ENCODE measurements at regions not wholly inside any gene's neighbourhood (a gene's known extent, or its start where the extent isn't known, plus 50 kb on each side); places are given as distances from the start of the nearest gene placed in this dataset.

DNA sequence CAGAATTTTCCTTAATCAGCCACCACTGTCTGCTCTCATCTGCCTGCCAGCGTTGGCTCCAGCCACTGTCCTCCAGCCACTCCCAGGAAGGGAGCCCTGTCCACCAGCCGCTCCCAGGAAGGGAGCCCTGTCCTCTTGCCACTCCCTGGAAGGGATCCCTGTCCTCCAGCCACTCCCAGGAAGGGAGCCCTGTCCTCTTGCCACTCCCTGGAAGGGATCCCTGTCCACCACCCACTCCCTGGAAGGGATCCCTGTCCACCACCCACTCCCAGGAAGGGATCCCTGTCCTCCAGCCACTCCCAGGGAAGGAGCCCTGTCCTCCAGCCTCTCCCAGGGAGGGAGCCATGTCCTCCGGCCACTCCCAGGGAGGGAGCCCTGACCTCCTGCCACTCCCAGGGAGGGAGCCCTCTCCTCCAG lies 726.5 kb downstream of the PTPRU start:
- peaks cover 7% of the 10 kb centered on the region for H3K27me3 Mint-ChIP-seq (ENCODE audit: insufficient read depth)
- DNase-seq: no peak
- no peak overlapping the region for H3K4me3 Mint-ChIP-seq
- peaks cover 22% of the 10 kb centered on the region for H3K9me3 Mint-ChIP-seq
- TF ChIP-seq, protein P1, sequence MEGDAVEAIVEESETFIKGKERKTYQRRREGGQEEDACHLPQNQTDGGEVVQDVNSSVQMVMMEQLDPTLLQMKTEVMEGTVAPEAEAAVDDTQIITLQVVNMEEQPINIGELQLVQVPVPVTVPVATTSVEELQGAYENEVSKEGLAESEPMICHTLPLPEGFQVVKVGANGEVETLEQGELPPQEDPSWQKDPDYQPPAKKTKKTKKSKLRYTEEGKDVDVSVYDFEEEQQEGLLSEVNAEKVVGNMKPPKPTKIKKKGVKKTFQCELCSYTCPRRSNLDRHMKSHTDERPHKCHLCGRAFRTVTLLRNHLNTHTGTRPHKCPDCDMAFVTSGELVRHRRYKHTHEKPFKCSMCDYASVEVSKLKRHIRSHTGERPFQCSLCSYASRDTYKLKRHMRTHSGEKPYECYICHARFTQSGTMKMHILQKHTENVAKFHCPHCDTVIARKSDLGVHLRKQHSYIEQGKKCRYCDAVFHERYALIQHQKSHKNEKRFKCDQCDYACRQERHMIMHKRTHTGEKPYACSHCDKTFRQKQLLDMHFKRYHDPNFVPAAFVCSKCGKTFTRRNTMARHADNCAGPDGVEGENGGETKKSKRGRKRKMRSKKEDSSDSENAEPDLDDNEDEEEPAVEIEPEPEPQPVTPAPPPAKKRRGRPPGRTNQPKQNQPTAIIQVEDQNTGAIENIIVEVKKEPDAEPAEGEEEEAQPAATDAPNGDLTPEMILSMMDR (IDR thresholded peaks at IDR 0.05): no peak
- no peaks in the 10 kb centered on the region for H3K4me1 Mint-ChIP-seq (ENCODE audit: low read depth)
- H3K36me3 Mint-ChIP-seq (ENCODE audit: low read depth): no peaks in the 10 kb centered on the region
- no peak overlapping the region for H3K27ac Mint-ChIP-seq

DNA sequence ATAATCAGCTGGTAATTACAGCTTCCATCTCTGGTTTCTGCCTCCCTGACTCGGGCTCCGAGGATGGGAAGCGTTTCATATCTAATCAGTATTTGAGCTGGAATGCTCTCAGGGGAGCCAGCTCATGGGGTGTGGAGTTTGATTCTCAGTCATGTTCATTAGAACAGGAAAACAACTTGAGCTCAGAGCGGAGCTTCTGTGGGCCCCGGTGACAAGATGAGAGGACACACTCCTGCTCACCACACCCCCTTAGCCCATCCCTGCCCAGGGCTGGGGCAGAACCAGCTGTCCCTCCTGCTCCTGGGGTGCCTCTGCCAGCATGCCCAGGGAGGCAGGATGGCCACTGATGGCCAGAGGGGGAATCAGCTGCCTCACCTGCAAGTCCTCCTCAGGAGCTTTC lies 726.0 kb downstream of the PTPRU start:
- Mint-ChIP-seq H3K27me3 (ENCODE audit: insufficient read depth) (peaks cover 5% of the 10 kb centered on the region), H3K4me1 (ENCODE audit: low read depth) (no peaks in the 10 kb centered on the region), H3K27ac (no peak overlapping the region), H3K9me3 (peaks cover 24% of the 10 kb centered on the region), H3K4me3 (no peak overlapping the region), H3K36me3 (ENCODE audit: low read depth) (no peaks in the 10 kb centered on the region)
- no peak for DNase-seq
- TF ChIP-seq, protein P1 (IDR thresholded peaks at IDR 0.05): no peak

DNA sequence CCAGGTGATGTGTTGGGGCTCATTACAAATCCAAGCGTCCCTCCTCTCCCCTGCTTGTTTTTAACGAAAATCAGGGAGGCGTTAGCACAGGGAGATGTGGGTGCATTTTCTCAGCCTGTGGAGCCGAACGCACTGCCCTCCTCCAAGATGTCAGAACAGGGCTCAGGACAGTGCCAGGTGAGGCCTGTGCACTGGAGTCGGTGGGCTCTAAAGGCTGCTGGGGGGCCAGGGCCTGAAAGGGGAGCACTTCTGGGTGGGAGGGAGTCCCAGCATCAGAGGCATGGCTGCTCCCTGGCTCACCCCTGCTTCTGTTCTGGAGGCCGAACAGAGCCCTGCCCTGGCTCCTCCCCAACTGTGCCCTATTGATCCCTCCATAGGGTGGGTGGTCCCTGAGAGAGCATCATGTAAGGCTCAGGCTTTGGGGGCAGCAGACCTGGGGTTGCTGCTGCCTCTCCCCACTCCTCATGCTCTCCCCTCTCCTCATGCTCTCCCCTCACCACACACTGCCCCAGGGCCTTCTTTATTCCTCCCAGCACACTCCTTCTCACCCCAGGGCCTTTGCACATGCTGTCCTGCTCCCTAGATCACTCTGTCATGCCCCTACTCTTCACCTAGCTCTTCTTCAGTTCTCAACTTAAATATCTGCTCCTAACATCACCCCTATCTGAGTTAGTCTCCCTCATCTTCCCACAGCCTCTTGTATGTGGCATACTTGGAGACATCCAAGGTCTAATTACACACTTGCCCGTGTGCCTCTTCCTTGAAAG lies 725.2 kb downstream of the PTPRU start:
- Mint-ChIP-seq H3K27me3 (ENCODE audit: insufficient read depth) (peaks cover 3% of the 10 kb centered on the region), H3K27ac (no peak overlapping the region), H3K36me3 (ENCODE audit: low read depth) (no peaks in the 10 kb centered on the region), H3K4me1 (ENCODE audit: low read depth) (no peaks in the 10 kb centered on the region), H3K9me3 (peaks cover 24% of the 10 kb centered on the region), H3K4me3 (no peak overlapping the region)
- TF ChIP-seq, protein P1 (IDR thresholded peaks at IDR 0.05): no peak
- no peak for DNase-seq

DNA sequence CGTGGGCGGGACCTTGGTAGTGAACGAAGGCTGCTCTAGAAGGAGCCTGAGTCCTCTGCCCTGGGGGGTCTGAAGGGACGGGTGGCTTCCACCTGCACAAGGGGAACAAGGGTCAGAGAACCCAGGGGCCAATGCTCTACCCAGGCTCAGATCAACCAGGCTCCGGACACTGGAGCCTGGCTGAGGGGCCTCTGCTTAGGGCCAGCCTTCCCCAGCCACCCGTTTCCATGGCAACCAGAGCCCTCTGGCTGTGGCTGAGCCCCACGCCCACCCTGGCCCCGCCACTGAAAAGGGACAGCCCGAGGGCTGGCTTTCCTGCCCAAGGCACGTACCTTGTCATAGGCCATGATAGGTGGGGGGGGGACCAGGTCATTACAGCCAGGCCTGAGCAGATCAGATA lies 724.6 kb downstream of the PTPRU start:
- no peak overlapping the region for H3K4me3 Mint-ChIP-seq
- TF ChIP-seq, protein P1 (IDR thresholded peaks at IDR 0.05): no peak
- H3K9me3 Mint-ChIP-seq: peaks cover 20% of the 10 kb centered on the region

DNA sequence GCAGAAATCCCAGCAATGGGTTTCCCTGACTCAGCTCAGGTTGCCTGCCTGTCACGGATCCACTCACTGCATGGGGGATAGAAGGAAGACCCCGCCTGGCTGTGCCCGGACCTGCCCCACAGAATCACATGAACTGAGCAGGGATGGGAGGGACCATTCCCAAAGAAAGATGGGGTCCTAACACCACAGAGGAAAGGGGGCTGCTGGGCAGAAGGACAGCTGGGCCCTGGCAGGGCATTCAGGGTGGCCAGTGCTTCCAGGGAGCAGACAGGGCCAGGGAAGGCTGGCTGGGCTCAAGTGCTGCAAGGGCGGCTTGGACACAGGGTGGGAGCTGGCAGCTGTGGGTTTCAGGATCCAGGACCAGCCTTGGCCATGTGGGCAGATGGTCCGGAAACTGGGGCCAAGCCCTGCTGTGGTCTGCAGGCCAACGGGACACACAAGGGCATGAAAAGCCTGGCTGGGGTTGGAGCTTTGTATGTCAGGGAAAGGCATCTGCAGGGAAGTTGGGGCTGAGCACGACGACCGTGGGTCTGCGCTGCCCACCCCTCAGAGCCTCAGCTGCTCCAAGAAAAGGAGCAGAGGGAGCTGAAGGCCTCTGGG lies 723.9 kb downstream of the PTPRU start:
- no peak overlapping the region for H3K4me3 Mint-ChIP-seq
- peaks cover 3% of the 10 kb centered on the region for H3K27me3 Mint-ChIP-seq (ENCODE audit: insufficient read depth)
- no peak overlapping the region for H3K27ac Mint-ChIP-seq
- TF ChIP-seq, protein P1 (IDR thresholded peaks at IDR 0.05): no peak
- DNase-seq: no peak
- H3K9me3 Mint-ChIP-seq: peaks cover 19% of the 10 kb centered on the region
- no peaks in the 10 kb centered on the region for H3K4me1 Mint-ChIP-seq (ENCODE audit: low read depth)
- no peaks in the 10 kb centered on the region for H3K36me3 Mint-ChIP-seq (ENCODE audit: low read depth)

More for the DNA sequence above, 724.6 kb downstream of the PTPRU start:
- no peak overlapping the region for H3K27ac Mint-ChIP-seq
- H3K36me3 Mint-ChIP-seq (ENCODE audit: low read depth): no peaks in the 10 kb centered on the region
- no peaks in the 10 kb centered on the region for H3K4me1 Mint-ChIP-seq (ENCODE audit: low read depth)
- DNase-seq: no peak
- peaks cover 3% of the 10 kb centered on the region for H3K27me3 Mint-ChIP-seq (ENCODE audit: insufficient read depth)

Measured in HFFc6 (cell line).